ENCODE measurements at regions not wholly inside any gene's neighbourhood (a gene's known extent, or its start where the extent isn't known, plus 50 kb on each side); places are given as distances from the start of the nearest gene placed in this dataset.
"Not testable (repeated sequence)": the region's sequence is repeated elsewhere in the genome, so short reads cannot be mapped to it uniquely, and the experiment has no call there.

DNA sequence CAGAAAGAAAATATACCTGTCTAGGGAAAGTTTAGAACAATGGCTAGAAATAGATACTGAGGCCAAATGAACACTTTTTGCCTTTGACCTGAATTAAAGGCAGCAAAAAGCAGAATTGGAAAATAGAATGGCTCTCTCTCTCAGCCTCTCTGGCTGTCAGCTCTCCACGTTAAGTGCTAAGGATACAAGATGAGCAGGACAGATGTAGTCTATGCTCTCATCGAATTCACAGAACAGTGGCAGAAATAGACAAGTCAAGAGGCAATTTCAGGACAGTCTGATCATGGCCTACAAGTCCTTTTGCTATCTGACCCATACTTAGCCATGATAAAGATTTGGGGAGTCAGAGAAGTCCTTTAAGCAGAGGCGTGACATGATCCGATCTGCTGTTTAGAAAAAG, 120.2 kb upstream of the CREB1 start:
- DNase-seq (ENCODE audit: low read depth in 3 of 3), result no peak

DNA sequence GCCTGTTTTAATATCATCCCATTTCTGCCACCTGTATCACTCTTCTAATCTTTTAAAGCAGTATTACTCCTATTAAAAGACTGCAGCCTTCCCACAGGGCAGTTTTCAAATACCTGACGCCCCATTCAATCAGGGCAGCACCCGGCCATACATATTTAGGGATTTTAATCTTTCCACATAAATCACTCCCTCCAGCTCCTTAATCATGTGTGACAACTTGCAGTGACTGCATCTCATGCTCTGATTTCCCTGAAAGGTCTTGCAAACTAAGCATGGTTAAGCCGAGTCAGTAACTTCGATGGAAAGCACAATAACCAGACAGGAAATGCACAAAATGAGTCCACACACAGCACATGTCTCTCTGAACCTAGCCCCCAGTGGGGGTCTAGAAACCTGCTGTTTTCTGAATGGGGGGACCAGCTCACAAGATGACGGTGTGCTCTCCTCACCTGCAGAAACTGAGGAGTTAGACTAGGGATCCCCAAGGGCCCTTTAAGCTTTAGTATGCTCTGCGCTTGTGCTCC, 116.9 kb upstream of the CREB1 start:
- no peak for DNase-seq (ENCODE audit: low read depth in 3 of 3)

DNA sequence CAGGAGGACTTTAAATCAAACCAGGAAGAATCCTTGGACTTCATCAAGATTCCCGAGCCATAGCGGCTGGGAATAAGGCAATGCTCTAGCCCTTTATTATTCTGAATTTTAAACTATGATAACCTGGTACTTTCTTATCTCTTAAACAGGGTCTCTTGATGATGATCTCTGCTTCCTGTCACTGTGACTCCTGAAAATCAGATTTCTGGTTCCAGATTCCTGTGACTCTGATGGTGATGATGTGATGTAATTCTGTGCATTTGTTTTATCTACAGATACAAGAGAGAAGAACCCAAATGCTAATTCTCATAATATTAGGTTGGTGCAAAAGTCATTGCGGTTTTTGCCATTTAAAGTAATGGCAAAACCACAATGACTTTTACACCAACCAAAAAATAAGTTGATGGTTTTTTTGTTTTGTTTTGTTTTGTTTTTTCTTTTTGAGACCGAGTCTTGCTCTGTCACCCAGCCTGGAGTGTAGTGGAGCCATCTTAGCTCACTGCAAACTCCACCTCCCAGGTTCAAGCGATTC, 116.3 kb upstream of the CREB1 start:
- DNase-seq (ENCODE audit: low read depth in 3 of 3), result no peak

GRCh38 chr2:207416111-207416510, 113.7 kb upstream of the CREB1 start:
- no peak for DNase-seq (ENCODE audit: low read depth in 3 of 3)

GRCh38 chr2:207416900-207417299, 112.9 kb upstream of the CREB1 start:
- DNase-seq (ENCODE audit: low read depth in 3 of 3), result no peak

DNA sequence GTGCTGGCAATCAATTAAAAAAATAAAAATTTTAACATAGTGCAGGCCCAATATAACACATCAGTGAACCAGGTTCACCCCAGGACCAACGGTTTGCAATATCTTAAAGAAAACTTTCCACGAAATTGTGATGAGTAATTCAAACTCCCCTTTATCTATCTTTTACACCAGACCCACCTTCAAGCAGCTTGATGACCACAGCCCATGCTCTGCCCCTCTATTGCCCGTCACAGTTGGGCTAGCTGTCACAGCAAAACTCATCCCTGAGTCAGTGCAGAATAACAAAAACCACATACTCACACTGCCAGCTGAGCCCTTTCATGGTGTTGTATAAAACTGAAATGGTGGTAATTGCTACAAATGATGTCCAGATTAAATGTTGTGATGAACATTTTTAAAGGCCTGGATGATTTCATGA, 112.5 kb upstream of the CREB1 start:
- no peak for DNase-seq (ENCODE audit: low read depth in 3 of 3)

- DNase-seq (ENCODE audit: low read depth in 3 of 3), result no peak
Observed at GRCh38 chr2:207418419-207418818, 111.3 kb upstream of the CREB1 start.

GRCh38 chr2:207419331-207419730, 110.4 kb upstream of the CREB1 start:
- DNase-seq (ENCODE audit: low read depth in 3 of 3), result no peak

DNA sequence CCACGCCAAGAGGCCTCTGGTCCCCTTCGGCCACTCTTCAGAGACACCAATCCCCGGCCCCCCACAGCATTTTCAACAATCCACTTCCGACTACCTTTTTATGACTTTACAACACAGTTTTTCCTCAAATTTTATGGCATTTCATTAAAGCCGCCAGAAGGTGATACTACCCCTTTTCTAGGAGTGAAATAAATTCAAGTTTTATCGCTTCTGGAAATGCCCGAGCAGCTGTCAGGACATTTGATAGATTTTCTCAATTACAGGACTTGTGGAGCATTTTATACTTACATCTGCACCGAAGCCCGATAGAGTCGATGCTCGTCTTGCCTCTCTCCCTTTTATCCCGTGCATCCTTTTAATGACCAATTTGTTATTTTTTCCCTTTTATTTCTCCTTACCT, 108.1 kb upstream of the CREB1 start:
- DNase-seq (ENCODE audit: low read depth in 3 of 3), result no peak

DNA sequence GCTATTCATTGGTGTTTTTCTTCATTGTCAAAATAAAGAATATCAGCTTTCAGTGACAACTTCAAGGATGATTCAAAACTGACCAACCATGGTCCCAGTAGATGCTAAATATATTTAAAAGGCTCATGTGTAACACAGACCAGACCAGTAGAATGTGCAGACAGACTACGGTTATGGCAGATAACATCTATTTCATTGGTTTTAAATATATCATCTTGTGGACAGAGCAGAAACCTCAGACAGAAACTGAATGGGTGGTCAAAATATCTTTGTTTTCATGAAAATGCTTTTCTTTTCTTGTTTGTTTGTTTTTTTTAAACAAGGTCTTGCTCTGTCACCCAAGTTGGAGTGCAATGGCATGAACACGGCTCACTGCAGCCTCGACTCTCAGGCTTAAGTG, 107.4 kb upstream of the CREB1 start:
- no peak for DNase-seq (ENCODE audit: low read depth in 3 of 3)

- peak in 1 of 3 experiments; percentile 25 for DNase-seq (ENCODE audit: low read depth in 3 of 3)
Observed at GRCh38 chr2:207423886-207424285, 105.9 kb upstream of the CREB1 start.

- no peak for DNase-seq (ENCODE audit: low read depth in 3 of 3)
Observed at GRCh38 chr2:207427986-207428385, 101.8 kb upstream of the CREB1 start.

DNA sequence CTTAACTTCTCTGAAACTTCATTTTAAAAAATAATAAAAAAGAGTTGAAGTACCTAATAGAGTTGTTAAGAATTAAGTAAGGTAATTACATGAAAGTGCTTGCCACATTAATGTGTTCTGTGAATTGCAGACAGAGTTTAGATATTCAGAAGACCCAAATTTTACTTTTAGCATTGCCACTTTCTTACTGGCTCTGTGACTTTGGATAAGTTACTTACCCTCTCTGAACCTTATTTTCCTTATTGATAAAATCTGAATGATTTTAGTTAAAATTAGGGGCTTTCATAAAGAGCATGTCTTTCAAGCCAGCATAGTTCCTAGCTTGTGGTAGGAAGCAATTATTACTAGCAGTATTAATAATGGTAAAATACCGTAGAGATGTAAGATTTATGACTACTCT, 101.2 kb upstream of the CREB1 start:
- no peak for DNase-seq (ENCODE audit: low read depth in 3 of 3)

- no peak for DNase-seq (ENCODE audit: low read depth in 3 of 3)
Observed at GRCh38 chr2:207432453-207432852, 97.3 kb upstream of the CREB1 start.

DNA sequence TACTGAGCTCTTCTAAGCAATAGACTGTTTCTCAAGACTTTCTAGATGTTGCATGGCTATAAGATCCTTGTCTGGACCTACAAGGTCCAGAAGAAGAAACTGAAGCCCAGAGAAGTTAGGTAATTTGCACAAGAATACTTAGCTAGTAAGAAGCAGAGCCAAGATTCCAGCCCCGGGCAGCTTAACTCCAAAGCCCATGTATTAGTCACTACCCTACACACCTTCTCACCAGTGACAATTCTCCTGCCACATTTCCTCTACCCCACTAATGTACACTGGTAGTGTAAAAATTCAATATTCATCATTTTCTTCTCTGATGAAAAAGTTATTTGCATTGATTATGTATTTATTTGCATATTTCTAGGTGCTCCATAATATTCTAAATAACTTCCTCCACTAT, 95.5 kb upstream of the CREB1 start:
- no peak for DNase-seq (ENCODE audit: low read depth in 3 of 3)

- no peak for DNase-seq (ENCODE audit: low read depth in 3 of 3)
Observed at GRCh38 chr2:207434899-207435465, 94.8 kb upstream of the CREB1 start.

DNA sequence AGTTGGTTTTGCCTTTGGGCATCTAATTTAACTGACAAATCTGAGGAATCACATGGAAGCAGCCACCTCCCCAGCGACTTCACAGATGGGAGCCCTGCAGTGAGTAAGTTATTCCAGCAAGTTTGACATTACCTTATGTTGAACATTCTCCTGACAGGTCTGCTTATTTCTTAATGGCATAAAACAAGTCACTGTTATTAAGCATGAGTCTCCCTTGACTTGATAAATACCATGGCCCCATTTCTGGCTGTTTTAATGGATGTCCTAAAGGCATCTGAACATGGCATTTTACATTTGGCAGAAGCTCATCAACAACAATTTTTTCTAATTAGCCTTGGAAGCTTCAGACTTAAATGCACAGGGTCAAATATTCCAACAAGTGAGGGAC, 92.6 kb upstream of the CREB1 start:
- DNase-seq (ENCODE audit: low read depth in 3 of 3), result no peak

- no peak for DNase-seq (ENCODE audit: low read depth in 3 of 3)
Observed at GRCh38 chr2:207437524-207438143, 92.1 kb upstream of the CREB1 start.

GRCh38 chr2:207438414-207439126, 91.2 kb upstream of the CREB1 start:
- no peak for DNase-seq (ENCODE audit: low read depth in 3 of 3)

GRCh38 chr2:207439881-207440280, 89.9 kb upstream of the CREB1 start:
- DNase-seq (ENCODE audit: low read depth in 3 of 3), result not testable (repeated sequence)

DNA sequence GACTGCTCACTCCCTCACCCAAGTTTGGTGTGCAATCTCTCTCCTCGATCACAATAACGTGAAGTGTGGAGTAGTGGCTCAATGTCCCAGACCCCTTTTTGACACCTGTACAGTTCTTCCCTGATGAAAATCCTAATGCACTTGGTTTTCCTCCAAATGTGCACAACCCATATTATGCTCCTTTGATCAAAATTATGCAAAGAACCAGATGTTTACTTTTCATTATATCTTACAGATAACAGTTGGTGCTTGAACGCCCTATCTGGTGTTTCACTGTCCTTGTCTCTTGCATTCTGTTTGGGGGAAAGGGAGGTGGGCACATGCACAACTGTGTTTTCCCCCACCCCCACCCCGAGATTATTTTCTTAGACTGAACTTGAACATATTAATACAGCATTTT, 85.0 kb upstream of the CREB1 start:
- no peak for DNase-seq (ENCODE audit: low read depth in 3 of 3)

- DNase-seq (ENCODE audit: low read depth in 3 of 3), result no peak
Observed at GRCh38 chr2:207446653-207447052, 83.1 kb upstream of the CREB1 start.

- DNase-seq (ENCODE audit: low read depth in 3 of 3), result no peak
Observed at GRCh38 chr2:207448006-207448405, 81.8 kb upstream of the CREB1 start.
